Right cardiac atrium (tissue), 5 donors: ENCODE measurements at regions not wholly inside any gene's neighbourhood (a gene's known extent, or its start where the extent isn't known, plus 50 kb on each side); places are given as distances from the start of the nearest gene placed in this dataset.
"Not testable (repeated sequence)": the region's sequence is repeated elsewhere in the genome, so short reads cannot be mapped to it uniquely, and the experiment has no call there.

Experiments
- ATAC-seq, 2 donors: fragments of 200-7000 bp; cut with Tn5 transposase; one replicate each; pipeline versions ENCODE4 v1.8.0 to v1.9.1; 2020; ENCODE audit warnings: moderate library complexity in 2 of 2, mild to moderate bottlenecking in 1 of 2
- DNase-seq, 3 donors: peaks; one replicate each; pipeline ENCODE4 v3.0.0-alpha.2; 2020
- H3K27ac ChIP-seq: one replicate; pipeline ENCODE4 v1.5.1; 2013; ENCODE audit warnings: mild to moderate bottlenecking, low read length, control low read depth, moderate library complexity
- H3K27me3 ChIP-seq: one replicate; pipeline ENCODE4 v1.6.1; 2013; ENCODE audit not compliant: control insufficient read depth, insufficient read depth
- H3K4me1 ChIP-seq: one replicate; pipeline ENCODE4 v1.6.1; 2013; ENCODE audit warnings: low read length; ENCODE audit not compliant: control insufficient read depth, insufficient read depth
- H3K4me3 ChIP-seq: one replicate; pipeline ENCODE4 v1.5.1; 2013; ENCODE audit warnings: low read length, control low read depth
- H3K9me3 ChIP-seq: one replicate; pipeline ENCODE4 v1.6.1; 2013; ENCODE audit warnings: low read length; ENCODE audit not compliant: control insufficient read depth
- WGBS: extraction: QIAGEN DNeasy Blood & Tissue Kit; methylation state at CpG from one replicate; pipeline ENCODE4 v1.1.7; 2013; 5-methylcytosine and 5-hydroxymethylcytosine counted together
- intact Hi-C, 4 donors: fragments of 100-400 bp; cut with DNase I; formaldehyde crosslinking; loops; one replicate each; pipeline versions ENCODE4 v1.11.0 to v1.14.0; 2022 to 2023
- donor health status: healthy with polysubstance abuse.
- donor health status: DM: no; HTN: yes; CAD: no.
- donor health status: DM: no; HTN: no; CAD: no.
- donor health status: DM: no; HTN: yes; CAD: no; lungs with severe emphysema.
- donor health status: DM: yes; HTN: yes; CAD: no.

GRCh38 chr6:76594109-76594508 is 521.6 kb upstream of the IMPG1 start:
- intact Hi-C loops, result no loop called here
- H3K4me1 ChIP-seq, result no peaks in the 10 kb centered on the region
- DNase-seq (no peak), ATAC-seq (no peak)
- H3K27me3 ChIP-seq, result no peaks in the 10 kb centered on the region
- H3K4me3 ChIP-seq, result no peak overlapping the region
- no peak overlapping the region for H3K27ac ChIP-seq
- WGBS, result 85% methylated on average over 3 of the region's 3 CpGs
- no peaks in the 10 kb centered on the region for H3K9me3 ChIP-seq

- no peaks in the 10 kb centered on the region for H3K27me3 ChIP-seq
- 77% methylated on average over 3 of the region's 3 CpGs for WGBS
- H3K4me1 ChIP-seq, result no peaks in the 10 kb centered on the region
- no peak overlapping the region for H3K27ac ChIP-seq
- DNase-seq (no peak), ATAC-seq (no peak)
- H3K4me3 ChIP-seq, result no peak overlapping the region
- no peaks in the 10 kb centered on the region for H3K9me3 ChIP-seq
- intact Hi-C loops, result no loop called here
Observed at GRCh38 chr6:76593668-76594067, 521.2 kb upstream of the IMPG1 start.

GRCh38 chr6:76592566-76592965 is 520.1 kb upstream of the IMPG1 start:
- Histone ChIP-seq H3K27me3 (no peaks in the 10 kb centered on the region), H3K4me1 (no peaks in the 10 kb centered on the region), H3K4me3 (no peak overlapping the region), H3K27ac (no peak overlapping the region), H3K9me3 (no peaks in the 10 kb centered on the region)
- DNase-seq (no peak), ATAC-seq (no peak)
- intact Hi-C loops, result no loop called here

GRCh38 chr6:76587271-76587670 is 514.8 kb upstream of the IMPG1 start:
- Histone ChIP-seq H3K4me1 (no peaks in the 10 kb centered on the region), H3K27ac (no peak overlapping the region), H3K4me3 (no peak overlapping the region), H3K9me3 (no peaks in the 10 kb centered on the region), H3K27me3 (no peaks in the 10 kb centered on the region)
- intact Hi-C loops, result no loop called here
- DNase-seq (no peak), ATAC-seq (no peak)
- WGBS, result 17% methylated on average over 2 of the region's 2 CpGs

GRCh38 chr6:76584121-76584520 is 511.7 kb upstream of the IMPG1 start:
- no peak overlapping the region for H3K4me3 ChIP-seq
- intact Hi-C loops, result no loop called here
- 68% methylated on average over 2 of the region's 2 CpGs for WGBS
- DNase-seq, result no peak
- H3K4me1 ChIP-seq, result no peaks in the 10 kb centered on the region
- H3K9me3 ChIP-seq, result no peaks in the 10 kb centered on the region
- no peak overlapping the region for H3K27ac ChIP-seq
- H3K27me3 ChIP-seq, result no peaks in the 10 kb centered on the region
- no peak for ATAC-seq

GRCh38 chr6:76578746-76579145 is 506.3 kb upstream of the IMPG1 start:
- Histone ChIP-seq H3K27me3 (no peaks in the 10 kb centered on the region), H3K4me3 (no peak overlapping the region), H3K4me1 (no peaks in the 10 kb centered on the region), H3K27ac (no peak overlapping the region), H3K9me3 (no peaks in the 10 kb centered on the region)
- intact Hi-C loops, result no loop called here
- ATAC-seq (no peak), DNase-seq (no peak)
- 57% methylated on average over 1 of the region's 1 CpG for WGBS

GRCh38 chr6:76574746-76575145 is 502.3 kb upstream of the IMPG1 start:
- no peak overlapping the region for H3K27ac ChIP-seq
- intact Hi-C loops, result no loop called here
- 22% methylated on average over 4 of the region's 4 CpGs for WGBS
- no peak overlapping the region for H3K4me3 ChIP-seq
- ATAC-seq (no peak), DNase-seq (no peak)
- no peaks in the 10 kb centered on the region for H3K4me1 ChIP-seq
- H3K9me3 ChIP-seq, result no peaks in the 10 kb centered on the region
- no peaks in the 10 kb centered on the region for H3K27me3 ChIP-seq

GRCh38 chr6:76565932-76566331 is 493.5 kb upstream of the IMPG1 start:
- Histone ChIP-seq H3K9me3 (no peaks in the 10 kb centered on the region), H3K27me3 (no peaks in the 10 kb centered on the region), H3K4me1 (no peaks in the 10 kb centered on the region), H3K27ac (no peak overlapping the region), H3K4me3 (no peak overlapping the region)
- DNase-seq (no peak), ATAC-seq (no peak)
- intact Hi-C loops, result no loop called here

- DNase-seq, intact Hi-C loops: not testable (repeated sequence)
- 75% methylated on average over 4 of the region's 4 CpGs for WGBS
Observed at GRCh38 chr6:76562371-76562770, 489.9 kb upstream of the IMPG1 start.

GRCh38 chr6:76560851-76561755 is 488.6 kb upstream of the IMPG1 start:
- H3K27me3 ChIP-seq, H3K4me3 ChIP-seq, H3K4me1 ChIP-seq, H3K9me3 ChIP-seq, DNase-seq, ATAC-seq, H3K27ac ChIP-seq, intact Hi-C loops: not testable (repeated sequence)
- 63% methylated on average over 9 of the region's 9 CpGs for WGBS

More at GRCh38 chr6:76562371-76562770, 489.9 kb upstream of the IMPG1 start:
- not testable (repeated sequence) for H3K4me1 ChIP-seq, H3K9me3 ChIP-seq, H3K27me3 ChIP-seq, H3K4me3 ChIP-seq, ATAC-seq, H3K27ac ChIP-seq

- intact Hi-C loops, result no loop called here
- Histone ChIP-seq H3K9me3 (no peaks in the 10 kb centered on the region), H3K4me3 (no peak overlapping the region), H3K27ac (no peak overlapping the region), H3K27me3 (no peaks in the 10 kb centered on the region), H3K4me1 (no peaks in the 10 kb centered on the region)
- no peak for DNase-seq
- ATAC-seq, result no peak
Observed at GRCh38 chr6:76553256-76553655, 480.8 kb upstream of the IMPG1 start.

GRCh38 chr6:76552268-76552667 is 479.8 kb upstream of the IMPG1 start:
- Histone ChIP-seq H3K27ac (no peak overlapping the region), H3K9me3 (no peaks in the 10 kb centered on the region), H3K4me3 (no peak overlapping the region), H3K27me3 (no peaks in the 10 kb centered on the region), H3K4me1 (no peaks in the 10 kb centered on the region)
- DNase-seq (no peak), ATAC-seq (peak in 1 of 2 donors; percentile 54)
- WGBS, result 24% methylated on average over 4 of the region's 4 CpGs
- intact Hi-C loops, result no loop called here
